Retinal pigment epithelial cell (primary cell): ENCODE measurements at regions not wholly inside any gene's neighbourhood (a gene's known extent, or its start where the extent isn't known, plus 50 kb on each side); places are given as distances from the start of the nearest gene placed in this dataset.

Experiments
- DNase-seq: peaks from one replicate; pipeline ENCODE4 v3.0.0-alpha.2; 2010; ENCODE audit warnings: low read depth
- H3K4me3 ChIP-seq: 2 replicates; pipeline ENCODE4 v1.5.1; 2011; ENCODE audit warnings: mild to moderate bottlenecking, low read length, control low read depth, moderate library complexity
- TF ChIP-seq, protein P1 (sequence below): conservative IDR thresholded peaks from 2 replicates; pipeline ENCODE4 v1.5.1; 2011; ENCODE audit warnings: low read depth, low read length, control low read depth, inconsistent platforms

DNA sequence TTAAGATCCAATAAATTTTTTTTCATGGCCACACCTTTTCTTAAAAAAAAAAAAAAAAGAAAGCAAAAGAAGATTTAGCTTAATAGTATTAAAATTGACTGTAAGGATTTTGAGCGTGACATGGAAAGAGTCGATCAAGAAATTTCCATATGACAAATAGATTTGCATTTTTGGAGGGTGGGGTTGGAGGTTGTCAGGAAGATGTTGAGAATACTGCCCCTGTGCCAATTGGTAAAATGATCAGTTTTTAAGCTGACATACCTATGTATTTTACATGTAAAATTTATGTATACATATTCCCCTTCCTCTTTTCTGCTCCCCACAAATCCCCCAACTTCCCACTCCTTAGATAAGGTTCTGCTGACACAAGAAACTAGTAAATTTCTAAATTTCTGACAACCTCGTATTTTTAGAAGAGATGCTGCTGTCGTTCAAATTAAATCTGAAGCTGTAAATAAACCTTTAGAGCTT is 520.9 kb downstream of the CD83 start:
- DNase-seq = no peak
- H3K4me3 ChIP-seq = no peak overlapping the region
- TF ChIP-seq, protein P1, sequence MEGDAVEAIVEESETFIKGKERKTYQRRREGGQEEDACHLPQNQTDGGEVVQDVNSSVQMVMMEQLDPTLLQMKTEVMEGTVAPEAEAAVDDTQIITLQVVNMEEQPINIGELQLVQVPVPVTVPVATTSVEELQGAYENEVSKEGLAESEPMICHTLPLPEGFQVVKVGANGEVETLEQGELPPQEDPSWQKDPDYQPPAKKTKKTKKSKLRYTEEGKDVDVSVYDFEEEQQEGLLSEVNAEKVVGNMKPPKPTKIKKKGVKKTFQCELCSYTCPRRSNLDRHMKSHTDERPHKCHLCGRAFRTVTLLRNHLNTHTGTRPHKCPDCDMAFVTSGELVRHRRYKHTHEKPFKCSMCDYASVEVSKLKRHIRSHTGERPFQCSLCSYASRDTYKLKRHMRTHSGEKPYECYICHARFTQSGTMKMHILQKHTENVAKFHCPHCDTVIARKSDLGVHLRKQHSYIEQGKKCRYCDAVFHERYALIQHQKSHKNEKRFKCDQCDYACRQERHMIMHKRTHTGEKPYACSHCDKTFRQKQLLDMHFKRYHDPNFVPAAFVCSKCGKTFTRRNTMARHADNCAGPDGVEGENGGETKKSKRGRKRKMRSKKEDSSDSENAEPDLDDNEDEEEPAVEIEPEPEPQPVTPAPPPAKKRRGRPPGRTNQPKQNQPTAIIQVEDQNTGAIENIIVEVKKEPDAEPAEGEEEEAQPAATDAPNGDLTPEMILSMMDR = no peak

DNA sequence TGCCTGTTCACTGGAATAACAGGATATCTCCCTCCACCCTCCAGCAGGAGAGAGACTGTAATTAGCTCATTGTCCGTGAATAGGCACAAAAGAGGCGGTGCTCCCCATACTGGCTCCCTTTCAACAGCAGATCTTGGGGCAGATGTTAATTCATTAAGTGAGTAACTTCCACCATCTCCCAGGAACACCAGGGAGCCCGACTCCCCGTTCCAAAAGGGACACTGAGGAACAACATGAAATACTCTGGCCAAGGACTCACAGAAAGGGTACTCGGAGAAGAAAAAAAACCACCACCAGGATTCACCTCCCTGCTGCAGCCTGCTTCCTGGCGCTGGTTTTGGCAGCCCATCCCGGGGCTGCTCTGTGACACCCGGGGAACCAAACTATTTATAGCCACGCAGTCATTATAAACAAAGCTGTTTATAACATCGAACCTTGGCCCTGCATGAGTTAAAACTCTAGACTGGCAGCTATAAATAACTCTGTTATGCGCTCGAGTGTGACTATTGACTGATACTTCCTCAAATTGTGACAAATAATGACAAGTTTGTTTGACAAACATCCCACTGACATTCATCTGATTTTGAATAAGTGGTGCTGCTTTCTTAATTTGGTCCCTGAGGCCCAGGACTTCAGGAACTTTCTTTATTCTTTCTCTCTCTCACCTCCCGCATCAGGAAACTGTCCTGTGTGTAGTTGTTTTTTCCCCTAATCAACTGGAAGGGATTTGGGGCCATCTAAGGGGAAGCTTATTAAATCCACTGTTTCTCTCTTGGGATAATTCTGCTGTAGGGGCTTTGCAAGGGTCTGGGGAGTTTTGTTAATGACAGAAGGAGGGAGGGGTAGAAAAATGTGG is 521.6 kb downstream of the CD83 start:
- TF ChIP-seq, protein P1 = no peak
- DNase-seq = no peak

DNA sequence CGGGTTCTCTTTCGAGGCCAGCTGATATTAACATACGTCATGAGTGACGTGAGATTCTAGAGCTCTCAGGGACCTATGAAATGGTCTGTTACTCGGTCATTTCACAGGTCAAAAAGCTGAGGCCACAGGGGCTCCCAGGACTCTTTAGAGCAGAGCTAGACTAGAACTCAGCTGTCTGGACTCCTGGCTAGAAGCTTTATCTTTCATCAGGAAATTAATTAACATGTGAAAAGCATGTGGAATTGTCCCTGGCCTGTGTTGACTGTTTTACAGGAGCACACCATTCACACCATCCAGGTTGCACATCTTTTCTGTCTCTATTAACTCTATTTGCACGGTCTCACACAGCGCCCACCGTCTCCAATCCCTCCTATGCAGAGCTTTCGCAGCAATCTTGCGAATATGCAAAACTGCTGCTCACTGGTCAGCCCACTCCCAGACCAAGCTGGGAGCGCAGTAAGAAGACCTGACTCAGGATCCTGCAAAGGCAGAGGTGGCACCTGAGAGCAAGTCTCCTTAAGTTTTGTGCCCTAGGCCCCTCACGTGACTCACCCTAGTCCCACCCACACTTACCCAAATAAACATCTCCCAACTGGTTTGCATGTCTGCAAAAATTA is 522.5 kb downstream of the CD83 start:
- no peak overlapping the region for H3K4me3 ChIP-seq
- TF ChIP-seq, protein P1 = no peak
- no peak for DNase-seq

More for the DNA sequence above, 521.6 kb downstream of the CD83 start:
- peak overlapping the region; percentile 13 for H3K4me3 ChIP-seq

DNA sequence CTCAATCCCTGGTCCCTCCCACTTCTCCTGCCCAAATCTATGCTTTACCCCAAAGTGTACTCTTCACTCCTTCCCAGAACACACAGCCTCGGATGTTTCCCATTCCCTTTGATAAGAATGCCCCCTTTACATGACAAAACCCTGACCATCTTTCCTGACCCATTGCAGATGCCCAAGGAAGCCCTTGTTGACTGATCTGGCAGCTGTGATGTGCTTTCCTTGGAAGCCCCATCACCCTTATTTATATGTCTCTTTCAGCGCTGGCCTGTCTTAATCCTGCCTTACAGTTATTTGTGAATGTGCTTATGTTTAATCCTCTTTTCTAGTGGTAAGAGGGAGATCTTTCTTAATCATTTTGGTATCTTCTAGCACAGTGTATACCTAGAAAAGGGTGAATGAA is 523.1 kb downstream of the CD83 start:
- TF ChIP-seq, protein P1 = no peak
- DNase-seq = no peak
- H3K4me3 ChIP-seq = no peak overlapping the region

DNA sequence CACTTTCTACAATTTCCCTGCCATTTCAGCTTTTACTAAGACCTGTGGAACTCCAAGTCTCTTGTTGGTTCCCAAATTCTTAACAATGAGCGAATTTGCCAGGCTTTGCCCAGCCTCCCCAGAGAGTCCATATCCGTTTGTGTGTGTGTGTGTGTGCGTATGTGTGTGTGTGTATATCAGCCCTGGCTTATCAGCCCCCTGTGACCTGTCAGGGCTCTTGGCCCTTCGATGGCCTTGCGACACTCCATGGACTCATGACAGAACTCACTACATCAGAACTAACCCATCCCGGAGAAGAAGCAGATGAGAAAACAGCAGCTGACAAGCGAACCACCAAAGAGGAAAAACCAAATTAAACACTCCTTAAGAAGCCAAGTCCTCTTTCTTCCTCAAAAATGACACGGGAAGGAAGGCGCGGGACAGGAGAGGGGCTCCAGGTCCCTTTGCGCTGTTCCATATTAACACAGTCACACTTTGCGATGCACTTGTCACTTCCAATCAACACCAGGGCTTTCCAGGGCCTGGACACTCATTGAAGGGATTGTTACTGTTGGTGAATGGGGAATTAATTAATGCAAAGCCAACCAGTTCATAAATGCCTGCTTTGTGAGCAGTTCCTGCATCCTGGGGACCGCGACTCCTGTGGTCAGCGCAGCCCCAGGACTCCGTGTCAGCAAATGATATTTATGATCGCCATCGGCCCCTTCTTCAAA is 524.0 kb downstream of the CD83 start:
- TF ChIP-seq, protein P1 = no peak
- no peak overlapping the region for H3K4me3 ChIP-seq
- DNase-seq = no peak

DNA sequence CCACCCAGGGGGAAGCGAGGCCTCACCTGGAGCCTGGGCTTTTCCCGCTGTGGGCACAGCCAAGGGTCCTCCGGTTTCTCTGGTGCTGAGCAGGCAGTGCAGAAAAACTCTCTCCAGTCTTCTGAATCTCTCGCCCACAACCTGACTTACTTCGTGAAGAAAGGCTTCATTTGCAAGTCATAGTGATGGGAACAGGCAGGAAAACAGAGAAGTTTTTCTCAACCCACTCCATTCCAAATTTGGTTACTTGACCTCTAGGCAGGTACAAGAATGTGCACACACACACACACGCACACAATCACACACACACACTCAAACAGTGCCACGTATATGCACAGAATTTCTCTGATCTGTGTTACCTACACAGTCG is 524.5 kb downstream of the CD83 start:
- TF ChIP-seq, protein P1 = no peak
- no peak for DNase-seq
- H3K4me3 ChIP-seq = no peak overlapping the region
